GM12878 (cell line): ENCODE measurements at regions not wholly inside any gene's neighbourhood (a gene's known extent, or its start where the extent isn't known, plus 50 kb on each side); places are given as distances from the start of the nearest gene placed in this dataset.

Experiments
- ATAC-seq: fragments of 200-7000 bp; cut with Tn5 transposase; 3 replicates; pipeline ENCODE4 v1.9.1; 2020; ENCODE audit warnings: mild to moderate bottlenecking, moderate library complexity
- BruUV-seq: library from RNA; stranded (reverse); fragments of 400-500 nt; replicated peaks from 2 replicates; lab custom pipeline; 2021; lab: Mats Ljungman, UMichigan
- CTCF ChIA-PET: fragments of 300-600 bp; sonication (Branson Sonifier 250); formaldehyde crosslinking; extraction: SDS; loops from one replicate; lab custom pipeline; 2021; ENCODE audit warnings: inconsistent platforms; lab: Yijun Ruan, JAX
- POLR2A ChIA-PET: fragments of 350-600 bp; formaldehyde crosslinking; extraction: SDS; loops from one replicate; lab custom pipeline; 2021; ENCODE audit warnings: inconsistent platforms; lab: Charles Lee
- RAD21 ChIA-PET: fragments of 300-600 bp; sonication (Branson Sonifier 250); formaldehyde crosslinking; loops from one replicate; lab custom pipeline; 2023; ENCODE audit warnings: antibody characterized with exemption; ENCODE audit not compliant: unreplicated experiment; lab: Charles Lee
- SMC1A ChIA-PET: fragments of 300-600 bp; sonication (Branson Sonifier 250); formaldehyde crosslinking; loops from one replicate; lab custom pipeline; 2023; ENCODE audit not compliant: unreplicated experiment, uncharacterized antibody; lab: Charles Lee
- DNase-seq: peaks from one replicate; pipeline ENCODE4 v3.0.0-alpha.2; 2011; ENCODE audit warnings: low read depth, low spot score
- FAIRE-seq: peaks from 3 replicates; lab custom pipeline; 2011; peaks lifted over from hg19 to GRCh38; lab: Jason Lieb, UNC
- H2AFZ ChIP-seq: 2 replicates; pipeline ENCODE4 v1.6.0; 2011; ENCODE audit warnings: low read depth, low read length, control low read depth; ENCODE audit not compliant: control insufficient read depth
- H3K27ac ChIP-seq: 2 replicates; pipeline ENCODE4 v1.5.1; 2011; ENCODE audit warnings: control low read depth; ENCODE audit not compliant: control insufficient read depth, insufficient read depth
- H3K27me3 ChIP-seq, 2 experiments: replicated peaks in 1 of 2; 2 replicates each; pipeline versions ENCODE4 v1.6.0 to v1.6.1; 2011; ENCODE audit warnings: low read length in 1 of 2; ENCODE audit not compliant: control insufficient read depth in 2 of 2, insufficient read depth in 2 of 2
- H3K36me3 ChIP-seq, 2 experiments: 2 replicates each; pipeline ENCODE4 v1.5.1; 2011; ENCODE audit warnings: low read length in 1 of 2; ENCODE audit not compliant: control insufficient read depth in 2 of 2, insufficient read depth in 2 of 2
- H3K4me1 ChIP-seq: 2 replicates; pipeline ENCODE4 v1.6.1; 2011; ENCODE audit warnings: mild to moderate bottlenecking, low read length, moderate library complexity, mixed read lengths; ENCODE audit not compliant: control insufficient read depth, insufficient read depth
- H3K4me2 ChIP-seq: 2 replicates; pipeline ENCODE4 v1.6.0; 2011; ENCODE audit warnings: control low read depth; ENCODE audit not compliant: control insufficient read depth, insufficient read depth
- H3K4me3 ChIP-seq: fragments of 200-600 bp; sonication (generic); 2 replicates; pipeline ENCODE4 v1.5.1; 2016
- H3K79me2 ChIP-seq: 2 replicates; pipeline ENCODE4 v1.6.0; 2011; ENCODE audit warnings: low read length; ENCODE audit not compliant: control insufficient read depth, insufficient read depth
- H3K9ac ChIP-seq: 2 replicates; pipeline ENCODE4 v1.8.0; 2011; ENCODE audit warnings: low read length, control low read depth, mixed read lengths; ENCODE audit not compliant: control insufficient read depth, insufficient read depth
- H3K9me3 ChIP-seq: replicated peaks from 3 replicates; pipeline ENCODE4 v1.5.1; 2011; ENCODE audit warnings: mild to moderate bottlenecking, low read length; ENCODE audit not compliant: control insufficient read depth, insufficient read depth
- H4K20me1 ChIP-seq: 2 replicates; pipeline ENCODE4 v1.6.0; 2011; ENCODE audit not compliant: control insufficient read depth, insufficient read depth
- FOS ChIP-seq: IDR thresholded peaks from 3 replicates; pipeline ENCODE4 v1.6.1; 2011; ENCODE audit warnings: borderline replicate concordance; ENCODE audit not compliant: insufficient read length; ENCODE audit errors: extremely low read depth
- HDAC2 ChIP-seq: fragments of 200-600 bp; sonication (generic); IDR thresholded peaks from 2 replicates; pipeline ENCODE4 v1.6.1; 2017
- SPI1 ChIP-seq: IDR thresholded peaks from 2 replicates; pipeline ENCODE4 v1.6.1; 2011; ENCODE audit warnings: low read depth, mild to moderate bottlenecking, low read length, moderate library complexity, borderline replicate concordance; ENCODE audit not compliant: insufficient read depth
- SREBF1 ChIP-seq: IDR thresholded peaks from 2 replicates; pipeline ENCODE4 v1.6.1; 2012; ENCODE audit warnings: mild to moderate bottlenecking, low read length
- TCF7 ChIP-seq: IDR thresholded peaks from 2 replicates; pipeline ENCODE4 v1.6.1; 2014; ENCODE audit warnings: antibody characterized with exemption, borderline replicate concordance
- ZNF217 ChIP-seq: fragments of 450-650 bp; IDR thresholded peaks from 2 replicates; pipeline ENCODE4 v1.6.1; 2017; ENCODE audit warnings: antibody characterized with exemption, mild to moderate bottlenecking
- WGBS: methylation state at CpG from one replicate; pipeline ENCODE4 v1.1.6; 2016; ENCODE audit warnings: low lambda C conversion rate; ENCODE audit not compliant: insufficient replicate concordance, insufficient coverage; ENCODE audit errors: missing lambda C conversion rate; 5-methylcytosine and 5-hydroxymethylcytosine counted together
- in situ Hi-C: fragments of 300-500 bp; cut with MboI; formaldehyde crosslinking; loops from 9 replicates; pipeline ENCODE4 v1.14.3; 2018; ENCODE audit warnings: mixed read lengths
- intact Hi-C: fragments of 100-400 bp; cut with micrococcal nuclease; formaldehyde crosslinking; loops from one replicate; pipeline ENCODE4 v1.14.2; 2022; ENCODE audit not compliant: unreplicated experiment

DNA sequence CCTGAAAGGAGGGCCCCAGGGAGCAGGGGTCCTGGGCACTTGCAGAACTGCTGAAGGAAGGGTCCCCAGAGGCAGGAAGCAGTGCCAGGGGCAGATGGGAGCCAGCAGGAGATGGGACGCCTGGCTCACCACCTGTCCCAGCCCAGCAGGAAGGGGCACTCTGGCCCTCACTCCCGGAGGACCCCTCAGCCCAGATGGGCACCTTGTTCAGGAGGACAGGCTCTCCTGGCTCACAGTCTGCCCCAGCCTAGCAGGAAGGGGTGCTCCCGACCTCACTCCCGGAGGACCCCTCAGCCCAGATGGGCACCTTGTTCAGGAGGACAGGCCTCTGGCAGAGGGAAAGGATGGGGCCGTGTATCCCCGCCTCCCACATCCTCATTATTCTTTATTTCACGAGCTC lies 331.4 kb upstream of the SHH start:
- Histone ChIP-seq H3K4me3 (no peak overlapping the region), H3K4me1 (no peaks in the 10 kb centered on the region), H3K4me2 (no peak overlapping the region), H4K20me1 (no peaks in the 10 kb centered on the region), H3K27me3 (no peaks in the 10 kb centered on the region; a peak in 1 of 4 replicates), H3K36me3 (no peaks in the 10 kb centered on the region), H3K9me3 (no peaks in the 10 kb centered on the region), H3K79me2 (no peaks in the 10 kb centered on the region), H3K9ac (no peak overlapping the region), H3K27ac (no peak overlapping the region), H2AFZ (no peak overlapping the region)
- POLR2A ChIA-PET = no interaction called here
- DNase-seq (no peak), FAIRE-seq (no peak), ATAC-seq (no peak)
- in situ Hi-C loops (no loop called here), intact Hi-C loops (no loop called here)
- CTCF ChIA-PET = no interaction called here
- SMC1A ChIA-PET = no interaction called here
- 11% methylated on average over 7 of the region's 7 CpGs for WGBS
- RAD21 ChIA-PET = no interaction called here
- no TSS peak for BruUV-seq
- TF ChIP-seq SREBF1 = no peak

DNA sequence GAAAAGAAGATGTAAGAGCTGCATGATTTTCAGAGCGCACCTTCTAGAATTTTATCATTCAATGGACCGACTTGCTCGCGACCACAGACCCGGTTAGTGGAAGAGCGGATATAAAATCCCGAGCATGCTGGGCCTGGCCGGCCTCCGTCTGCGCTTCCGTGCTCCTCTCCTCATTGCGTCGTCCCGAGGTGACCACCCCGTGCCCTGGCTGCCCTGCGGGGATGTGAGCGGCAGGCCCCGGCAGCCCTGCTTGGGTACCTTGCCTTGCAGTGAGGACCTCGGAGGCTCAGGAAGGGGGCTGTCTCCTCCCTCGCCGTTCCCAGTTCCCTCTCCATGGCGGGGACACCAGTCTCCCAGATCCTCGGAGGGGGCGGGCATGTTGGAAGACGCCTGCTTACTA lies 330.9 kb upstream of the SHH start:
- intact Hi-C loops = no loop called here
- WGBS = 51% methylated on average over 22 of the region's 25 CpGs
- no peaks in the 10 kb centered on the region for H4K20me1 ChIP-seq
- in situ Hi-C loops = no loop called here
- no peaks in the 10 kb centered on the region for H3K4me1 ChIP-seq
- no peaks in the 10 kb centered on the region for H3K27me3 ChIP-seq
- H3K9ac ChIP-seq = no peak overlapping the region
- H2AFZ ChIP-seq = no peak overlapping the region
- BruUV-seq = no TSS peak
- no peak for TF ChIP-seq SPI1
- TF ChIP-seq FOS = no peak
- no peak for TF ChIP-seq TCF7
- no peak for TF ChIP-seq ZNF217
- TF ChIP-seq HDAC2 = no peak
- DNase-seq = no peak
- H3K9me3 ChIP-seq = no peaks in the 10 kb centered on the region
- H3K4me3 ChIP-seq = no peak overlapping the region
- POLR2A ChIA-PET = no interaction called here
- H3K4me2 ChIP-seq = no peak overlapping the region
- no peaks in the 10 kb centered on the region for H3K79me2 ChIP-seq
- H3K36me3 ChIP-seq = no peaks in the 10 kb centered on the region
- SMC1A ChIA-PET = no interaction called here
- FAIRE-seq = no peak
- CTCF ChIA-PET = no interaction called here
- no peak for ATAC-seq
- RAD21 ChIA-PET = no interaction called here
- H3K27ac ChIP-seq = no peak overlapping the region
